HG02642 (cell line): ENCODE measurements at regions not wholly inside any gene's neighbourhood (a gene's known extent, or its start where the extent isn't known, plus 50 kb on each side); places are given as distances from the start of the nearest gene placed in this dataset.

ENCODE experiments used
- ATAC-seq: cut with Tn5 transposase; IDR thresholded peaks from one replicate; pipeline ENCODE4 v1.9.1; 2021; ENCODE audit warnings: mild to moderate bottlenecking; ENCODE audit not compliant: unreplicated experiment, poor library complexity

DNA sequence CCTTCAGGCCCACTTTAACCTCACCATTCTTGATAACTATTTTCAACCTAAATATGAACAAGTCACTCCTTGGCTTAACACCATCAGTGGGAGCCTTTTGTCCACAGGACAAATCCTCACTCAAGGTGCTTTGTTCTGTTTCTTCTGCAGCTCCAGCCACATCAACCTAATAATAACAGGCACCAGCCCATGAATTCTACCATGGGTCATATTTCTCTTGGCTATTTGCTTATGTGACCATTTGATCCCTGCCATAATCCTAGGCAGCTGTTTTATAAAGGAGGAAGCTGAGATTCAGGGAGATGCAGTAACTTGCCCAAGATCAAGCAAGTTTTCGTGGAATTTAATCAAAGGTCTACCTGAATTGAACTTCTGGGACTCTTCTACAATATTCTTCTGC is 561.3 kb downstream of the DHX35 start:
- no peak for ATAC-seq

- no peak for ATAC-seq
These were observed 556.5 kb downstream of the DHX35 start for GRCh38 chr20:39518654-39519053.

GRCh38 chr20:39516964-39517363 is 554.8 kb downstream of the DHX35 start:
- no peak for ATAC-seq

- ATAC-seq, result no peak
These were observed 542.6 kb downstream of the DHX35 start for GRCh38 chr20:39504710-39505094.

- ATAC-seq, result no peak
These were observed 542.0 kb downstream of the DHX35 start for GRCh38 chr20:39503902-39504709.

GRCh38 chr20:39492223-39492797 is 530.2 kb downstream of the DHX35 start:
- no peak for ATAC-seq

DNA sequence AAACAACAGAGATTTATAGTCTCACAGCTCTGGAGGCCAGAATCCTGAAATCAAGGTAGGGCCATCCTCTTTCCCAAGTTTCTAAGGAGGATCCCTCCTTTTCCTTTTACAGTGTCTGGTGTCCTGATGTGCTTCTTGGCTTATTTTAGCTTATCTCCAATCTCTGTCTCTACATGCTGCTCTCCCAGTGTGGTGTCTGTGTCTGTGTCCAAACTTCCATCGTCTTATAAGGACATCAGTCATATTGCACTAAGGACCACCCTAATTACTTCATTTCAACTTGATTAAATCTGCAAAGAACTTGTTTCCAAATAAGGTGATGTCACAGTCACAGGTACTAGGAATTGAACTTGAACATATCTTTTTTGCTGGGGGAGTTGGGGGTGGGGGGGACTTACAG is 529.6 kb downstream of the DHX35 start:
- ATAC-seq, result no peak

DNA sequence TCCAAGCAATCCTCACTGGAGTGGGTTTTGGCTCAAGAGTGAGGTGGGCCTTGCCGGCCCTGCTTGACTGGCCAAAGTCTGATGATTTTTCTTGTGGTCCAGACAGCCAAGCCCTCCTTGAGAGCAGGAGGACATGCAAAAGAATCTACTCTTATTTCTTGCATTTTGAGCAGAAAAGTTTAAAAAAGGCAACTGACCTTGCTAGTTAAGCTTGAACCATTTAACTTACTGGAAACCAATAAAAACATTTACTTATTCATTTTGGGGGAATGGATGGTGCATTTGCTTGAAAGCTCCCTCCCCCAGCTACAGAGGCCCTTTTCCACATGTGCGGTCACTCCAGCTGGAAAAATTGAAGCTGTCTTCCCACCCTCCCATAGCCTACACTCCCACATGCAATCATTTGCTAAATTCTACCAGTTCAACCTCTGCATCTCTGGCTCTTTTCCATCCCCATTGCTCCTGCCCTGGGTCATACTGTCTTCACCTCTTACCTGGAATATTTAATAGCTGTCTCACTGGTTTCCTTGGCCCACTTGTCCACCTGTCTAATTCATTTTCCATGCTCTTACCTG is 527.9 kb downstream of the DHX35 start:
- ATAC-seq, result no peak

DNA sequence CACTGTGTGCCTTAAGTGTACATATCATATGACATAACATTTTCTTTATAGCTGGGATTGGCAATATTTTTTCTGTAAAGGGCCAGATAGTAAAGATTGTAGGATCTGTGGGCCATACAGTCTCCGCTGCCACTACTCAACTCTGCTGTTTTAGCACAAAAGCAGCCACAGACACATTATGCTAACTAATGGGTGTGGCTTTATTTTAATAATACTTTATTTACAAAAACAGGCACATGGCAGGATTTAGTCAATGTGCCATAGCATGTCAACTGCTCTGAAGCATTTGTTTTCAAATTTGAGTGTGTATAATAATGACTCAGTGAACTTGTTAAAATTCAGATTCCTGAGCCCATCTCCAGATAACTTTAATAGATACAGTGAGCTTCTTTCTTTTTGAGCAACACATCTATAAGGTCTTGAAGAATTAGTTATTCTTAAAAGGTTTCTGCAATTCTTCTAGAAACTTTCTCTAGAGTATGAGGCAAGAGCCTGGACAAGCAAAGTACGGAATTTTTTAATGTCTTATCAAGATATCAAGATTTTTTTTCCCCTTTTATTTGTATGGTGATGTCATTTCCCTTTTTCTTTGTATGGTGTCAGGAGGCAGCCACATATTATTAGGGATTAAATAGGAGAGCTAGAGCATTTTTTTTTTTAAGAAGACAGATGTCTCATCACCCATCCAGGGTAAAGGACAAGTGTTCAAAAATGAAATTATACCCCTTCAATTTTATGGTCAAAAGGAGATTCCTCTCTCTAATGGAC is 518.3 kb downstream of the DHX35 start:
- ATAC-seq, result no peak

DNA sequence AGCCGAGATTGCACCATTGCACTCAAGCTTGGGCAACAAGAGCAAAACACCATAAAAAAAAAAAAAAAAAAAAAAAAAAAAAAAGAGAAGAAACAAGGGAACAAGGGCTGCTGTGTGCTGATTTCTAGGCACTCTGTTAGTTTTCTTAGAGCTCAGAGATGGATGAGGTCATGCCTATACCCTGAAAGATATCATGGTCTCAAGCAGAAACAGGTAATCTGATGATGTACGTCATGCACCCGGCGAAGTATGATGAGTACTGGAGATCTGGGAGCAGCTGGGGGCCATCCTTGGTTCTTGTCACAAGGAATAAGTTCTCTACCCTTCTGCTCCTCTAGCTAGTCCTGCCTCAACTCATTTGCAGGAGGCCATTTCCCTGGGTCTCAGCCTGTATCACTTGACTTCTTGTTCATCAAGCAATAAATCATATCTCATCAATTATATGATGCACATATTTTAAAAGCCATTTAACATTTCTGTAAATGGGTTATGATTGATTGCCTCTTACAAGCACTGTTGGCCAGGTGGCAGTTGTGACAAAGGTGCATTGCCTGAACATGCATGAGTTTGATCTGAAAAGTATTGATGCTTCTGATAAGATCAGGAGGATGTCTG is 517.2 kb downstream of the DHX35 start:
- no peak for ATAC-seq

DNA sequence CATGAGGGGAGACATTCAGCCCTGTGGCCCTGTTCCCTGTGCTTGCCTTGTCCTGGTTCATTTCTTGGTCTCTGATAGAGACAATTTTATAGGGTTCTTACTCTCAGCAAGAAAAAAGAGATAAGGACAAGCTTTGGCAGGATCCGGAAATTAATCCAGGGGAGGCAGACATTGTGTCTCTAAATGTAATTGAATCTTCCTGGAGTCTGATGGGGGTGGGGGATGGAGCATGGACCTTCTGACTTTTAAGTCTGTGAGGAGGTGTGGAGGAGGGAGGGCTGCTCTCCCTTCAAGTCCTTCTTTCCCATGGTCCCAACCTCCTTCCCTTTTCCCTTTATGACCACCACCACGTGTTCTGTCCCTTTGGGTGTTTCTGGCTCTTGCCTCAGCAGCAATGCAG is 512.7 kb downstream of the DHX35 start:
- ATAC-seq, result no peak

- no peak for ATAC-seq
These were observed 511.4 kb downstream of the DHX35 start for GRCh38 chr20:39473536-39473935.

DNA sequence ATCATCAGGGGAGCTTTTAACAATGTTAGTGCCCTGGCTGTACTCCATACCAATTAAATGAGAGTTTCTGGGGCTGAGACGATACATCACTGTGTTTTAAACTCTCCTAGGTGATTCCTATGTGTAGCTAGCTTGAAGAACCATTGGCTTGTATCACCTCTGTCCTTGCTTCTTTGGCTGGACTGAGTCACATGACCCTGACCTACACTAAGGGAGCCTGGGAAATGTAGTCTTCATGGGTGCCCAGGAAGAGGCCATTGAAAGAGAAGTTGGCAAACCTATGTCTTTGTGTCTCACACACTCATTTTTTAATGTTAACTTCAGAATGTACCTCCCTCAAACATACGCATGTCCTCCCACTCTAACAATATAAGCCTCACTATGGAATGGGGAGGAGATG is 506.6 kb downstream of the DHX35 start:
- ATAC-seq, result no peak

GRCh38 chr20:39464238-39464637 is 502.1 kb downstream of the DHX35 start:
- no peak for ATAC-seq

GRCh38 chr20:39462416-39462945 is 500.3 kb downstream of the DHX35 start:
- no peak for ATAC-seq

GRCh38 chr20:39458452-39458851 is 496.3 kb downstream of the DHX35 start:
- ATAC-seq, result no peak

DNA sequence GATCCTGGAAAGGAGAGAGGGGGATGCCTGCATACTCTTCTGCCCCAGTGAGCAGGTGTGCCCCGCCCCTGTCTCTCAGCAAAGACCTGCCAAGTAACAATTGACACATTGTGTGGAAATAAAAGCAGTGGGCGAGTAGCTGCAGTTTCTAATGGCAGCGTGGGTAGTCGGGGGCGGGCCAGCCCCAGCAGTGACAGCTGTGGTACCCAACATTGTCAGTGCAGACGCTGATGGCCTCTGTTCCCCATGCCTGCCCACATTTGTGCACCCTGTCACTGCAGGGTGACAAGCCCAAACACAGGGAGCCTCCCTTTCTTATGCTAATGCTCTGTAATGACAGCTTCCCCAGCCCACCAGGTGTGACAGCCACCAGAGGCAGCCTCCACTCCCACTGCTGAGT is 491.7 kb downstream of the DHX35 start:
- no peak for ATAC-seq

- no peak for ATAC-seq
These were observed 490.6 kb downstream of the DHX35 start for GRCh38 chr20:39452583-39453340.

DNA sequence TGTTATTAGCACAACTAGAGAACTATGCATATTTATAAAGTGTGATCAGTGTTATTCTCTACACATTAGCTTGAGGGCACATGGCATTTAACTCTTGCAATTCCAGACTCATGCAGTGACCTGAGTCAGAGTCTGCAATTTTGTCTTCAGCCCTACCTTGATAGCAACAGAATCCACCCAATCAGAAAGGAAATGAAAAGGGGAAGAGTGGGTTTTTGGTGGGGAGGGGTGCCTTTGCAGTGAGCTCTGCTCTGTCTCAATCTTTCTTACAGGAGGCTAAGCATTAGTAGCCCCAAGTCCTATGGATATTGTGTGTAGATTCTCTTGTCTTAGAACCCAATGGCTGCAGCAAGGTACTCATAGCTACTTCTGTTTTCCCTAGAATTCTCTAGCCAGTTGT is 489.2 kb downstream of the DHX35 start:
- ATAC-seq, result no peak

GRCh38 chr20:39446397-39446796 is 484.3 kb downstream of the DHX35 start:
- no peak for ATAC-seq
